ENCODE measurements at regions not wholly inside any gene's neighbourhood (a gene's known extent, or its start where the extent isn't known, plus 50 kb on each side); places are given as distances from the start of the nearest gene placed in this dataset.

DNA sequence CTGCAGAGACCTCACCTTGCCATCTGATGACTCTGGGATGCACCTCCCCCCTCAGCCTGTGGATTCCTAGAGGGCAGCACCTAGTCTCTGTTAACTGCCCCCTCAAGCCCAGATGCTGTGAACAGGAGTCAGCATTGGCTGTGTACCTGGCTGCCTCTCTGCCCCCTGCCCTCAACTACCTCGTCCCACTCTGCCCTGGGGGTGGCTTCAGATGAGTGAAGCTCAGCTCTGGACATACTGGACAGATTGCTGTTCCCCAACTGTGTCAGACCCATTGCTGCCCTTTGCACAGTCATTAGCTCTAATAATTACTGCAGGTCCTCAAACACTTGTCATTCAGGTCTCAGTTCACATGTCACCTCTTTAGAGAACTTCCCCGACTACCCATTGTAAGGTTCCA lies 182.1 kb upstream of the TSHZ3 start:
- TF ChIP-seq, protein P1, sequence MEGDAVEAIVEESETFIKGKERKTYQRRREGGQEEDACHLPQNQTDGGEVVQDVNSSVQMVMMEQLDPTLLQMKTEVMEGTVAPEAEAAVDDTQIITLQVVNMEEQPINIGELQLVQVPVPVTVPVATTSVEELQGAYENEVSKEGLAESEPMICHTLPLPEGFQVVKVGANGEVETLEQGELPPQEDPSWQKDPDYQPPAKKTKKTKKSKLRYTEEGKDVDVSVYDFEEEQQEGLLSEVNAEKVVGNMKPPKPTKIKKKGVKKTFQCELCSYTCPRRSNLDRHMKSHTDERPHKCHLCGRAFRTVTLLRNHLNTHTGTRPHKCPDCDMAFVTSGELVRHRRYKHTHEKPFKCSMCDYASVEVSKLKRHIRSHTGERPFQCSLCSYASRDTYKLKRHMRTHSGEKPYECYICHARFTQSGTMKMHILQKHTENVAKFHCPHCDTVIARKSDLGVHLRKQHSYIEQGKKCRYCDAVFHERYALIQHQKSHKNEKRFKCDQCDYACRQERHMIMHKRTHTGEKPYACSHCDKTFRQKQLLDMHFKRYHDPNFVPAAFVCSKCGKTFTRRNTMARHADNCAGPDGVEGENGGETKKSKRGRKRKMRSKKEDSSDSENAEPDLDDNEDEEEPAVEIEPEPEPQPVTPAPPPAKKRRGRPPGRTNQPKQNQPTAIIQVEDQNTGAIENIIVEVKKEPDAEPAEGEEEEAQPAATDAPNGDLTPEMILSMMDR (IDR thresholded peaks at IDR 0.05): no peak
- no peak for TF ChIP-seq POLR2AphosphoS5 (IDR thresholded peaks at IDR 0.05; ENCODE audit: insufficient read depth in 1 of 2, low read depth in 1 of 2)
